Left ventricle myocardium inferior (tissue), 1 donor: ENCODE measurements at regions not wholly inside any gene's neighbourhood (a gene's known extent, or its start where the extent isn't known, plus 50 kb on each side); places are given as distances from the start of the nearest gene placed in this dataset.
A peak's percentile ranks its signal among the peaks of the same experiment; 100 is the strongest.

ENCODE experiments used
- DNase-seq: peaks from one replicate; pipeline ENCODE4 v3.0.0-alpha.2; 2020
- H3K27ac ChIP-seq: fragments of 200-600 bp; replicated peaks from 2 replicates; pipeline ENCODE4 v1.8.0; 2021
- H3K27me3 ChIP-seq: fragments of 200-600 bp; 2 replicates; pipeline ENCODE4 v1.8.0; 2021; ENCODE audit warnings: low read depth
- H3K36me3 ChIP-seq: fragments of 200-600 bp; 2 replicates; pipeline ENCODE4 v1.8.0; 2021
- H3K4me1 ChIP-seq: fragments of 200-600 bp; 2 replicates; pipeline ENCODE4 v1.8.0; 2021
- H3K4me3 ChIP-seq: fragments of 200-600 bp; 2 replicates; pipeline ENCODE4 v1.8.0; 2021; ENCODE audit warnings: mild to moderate bottlenecking, moderate library complexity
- H3K9me3 ChIP-seq: fragments of 200-600 bp; replicated peaks from 2 replicates; pipeline ENCODE4 v1.8.0; 2021
- CTCF ChIP-seq: fragments of 200-600 bp; IDR thresholded peaks from 2 replicates; pipeline ENCODE4 v1.8.0; 2021; ENCODE audit warnings: antibody characterized with exemption, mild to moderate bottlenecking, borderline replicate concordance
- intact Hi-C: fragments of 100-400 bp; cut with micrococcal nuclease; formaldehyde crosslinking; loops from one replicate; pipeline ENCODE4 v1.11.0; 2022
- donor health status: DM: no; HTN: yes; CAD: no; lungs with severe emphysema.

DNA sequence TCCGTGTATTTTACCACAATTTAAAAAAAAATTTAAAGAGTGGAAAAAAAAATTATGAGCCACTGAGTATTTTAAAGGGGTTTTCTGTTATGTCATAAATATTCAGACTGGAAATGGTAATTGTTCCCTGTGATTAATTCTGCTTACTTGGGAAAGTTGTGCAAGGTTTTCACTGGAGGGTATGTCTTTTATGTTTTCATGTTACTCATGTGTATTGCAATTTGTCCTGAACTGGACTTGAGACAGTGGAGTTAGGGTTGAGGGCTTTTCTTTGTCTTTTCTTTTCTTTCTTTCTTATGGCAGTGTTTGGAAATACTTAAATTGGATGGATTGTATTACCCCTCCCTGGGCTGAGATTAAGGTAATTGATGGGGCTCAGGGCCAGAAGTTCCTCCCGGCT lies 257.7 kb downstream of the BAMBI start:
- TF ChIP-seq CTCF: no peak
- intact Hi-C loops: no loop called here

DNA sequence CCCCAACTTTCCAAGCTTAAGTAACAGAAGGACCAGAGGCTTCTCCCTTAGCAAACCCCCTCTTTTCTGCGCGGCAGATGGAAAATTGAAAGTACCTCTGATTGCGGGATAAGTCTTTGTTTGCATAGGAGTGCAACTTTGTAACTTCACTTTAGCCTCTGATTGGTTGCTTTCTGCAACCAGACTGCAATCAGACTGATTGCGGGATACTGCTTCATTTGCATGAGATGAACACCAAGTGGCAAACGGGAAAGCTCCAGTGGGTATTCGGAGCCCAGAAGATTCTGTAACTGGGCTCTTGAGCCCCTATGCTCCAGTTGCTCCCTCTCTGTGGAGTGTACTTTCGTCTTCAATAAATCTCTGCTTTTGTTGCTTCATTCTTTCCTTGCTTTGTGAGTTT lies 260.6 kb downstream of the BAMBI start:
- no peak for DNase-seq
- no peak overlapping the region for H3K27ac ChIP-seq
- H3K4me1 ChIP-seq: peaks cover 12% of the 10 kb centered on the region
- H3K27me3 ChIP-seq: no peaks in the 10 kb centered on the region
- H3K9me3 ChIP-seq: no peaks in the 10 kb centered on the region
- no peaks in the 10 kb centered on the region for H3K36me3 ChIP-seq
- intact Hi-C loops: no loop called here
- H3K4me3 ChIP-seq: no peak overlapping the region
- TF ChIP-seq CTCF: no peak

More for the DNA sequence above, 257.7 kb downstream of the BAMBI start:
- Histone ChIP-seq H3K4me3 (no peak overlapping the region), H3K4me1 (peaks cover 12% of the 10 kb centered on the region), H3K9me3 (no peaks in the 10 kb centered on the region), H3K27me3 (no peaks in the 10 kb centered on the region), H3K36me3 (no peaks in the 10 kb centered on the region), H3K27ac (no peak overlapping the region)
- no peak for DNase-seq

DNA sequence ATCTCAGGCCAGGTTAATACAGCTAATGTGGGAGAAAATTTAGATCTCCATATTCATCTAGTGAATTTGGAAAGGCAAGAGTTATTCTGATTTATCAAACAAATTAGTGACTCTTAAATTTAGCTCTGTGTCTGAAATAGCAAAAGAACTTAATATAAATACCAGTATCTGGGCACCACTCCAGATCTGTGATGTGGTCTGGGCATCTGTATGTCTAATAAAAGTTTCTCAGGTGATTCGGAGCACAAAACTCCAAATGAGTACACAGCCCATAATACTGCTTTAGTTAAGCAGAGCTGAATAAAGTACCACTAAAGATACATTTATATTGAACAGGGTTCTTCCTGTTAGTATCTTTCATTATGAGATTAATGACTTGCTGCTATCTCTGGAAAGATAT lies 261.4 kb downstream of the BAMBI start:
- no peak for DNase-seq
- intact Hi-C loops: no loop called here
- no peak overlapping the region for H3K4me3 ChIP-seq
- H3K36me3 ChIP-seq: no peaks in the 10 kb centered on the region
- no peak overlapping the region for H3K27ac ChIP-seq
- TF ChIP-seq CTCF: no peak
- no peaks in the 10 kb centered on the region for H3K27me3 ChIP-seq
- H3K4me1 ChIP-seq: peaks cover 12% of the 10 kb centered on the region
- H3K9me3 ChIP-seq: no peaks in the 10 kb centered on the region

DNA sequence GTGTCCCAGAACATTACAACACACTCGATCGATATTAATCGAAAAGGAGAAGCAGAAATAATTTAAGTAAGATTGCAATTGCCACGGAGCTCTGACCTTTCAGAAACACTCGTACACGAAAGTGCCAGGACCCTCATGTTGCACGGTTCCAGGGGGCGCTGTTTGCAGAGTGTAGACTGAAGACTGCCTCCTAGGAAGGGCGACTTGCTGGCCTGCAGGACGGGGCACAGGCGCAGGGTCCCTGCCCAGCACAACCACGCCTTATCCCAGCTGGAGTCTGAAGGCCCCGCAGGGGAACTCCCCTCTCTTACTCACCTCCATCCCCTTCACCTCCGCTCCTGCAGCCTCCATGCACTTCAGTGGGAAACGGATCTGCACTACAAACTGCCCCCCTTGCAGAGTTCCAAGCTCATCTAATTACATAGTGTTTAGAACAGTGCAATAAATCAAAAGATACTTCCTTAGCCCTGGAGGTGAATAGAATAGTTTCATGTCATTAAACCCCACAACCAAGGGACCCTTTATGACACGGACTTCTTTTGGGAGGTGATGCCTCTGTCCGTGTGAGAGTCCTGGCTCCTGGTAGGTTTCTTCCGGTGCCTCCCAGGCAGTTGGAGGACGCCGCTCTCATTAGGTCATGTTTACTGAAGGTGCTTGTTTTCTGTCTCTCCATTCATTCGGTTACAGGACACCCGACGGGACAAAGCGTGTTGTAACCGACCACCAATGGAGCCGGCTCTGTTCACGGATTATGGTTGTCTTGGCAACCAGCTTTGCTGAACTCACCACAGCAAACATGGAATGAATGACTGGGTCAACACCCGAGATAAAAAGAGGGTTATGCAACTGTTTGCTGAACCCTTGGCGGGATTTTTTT lies 262.2 kb downstream of the BAMBI start:
- DNase-seq: peak; percentile 39
- intact Hi-C loops: no loop called here
- Histone ChIP-seq H3K27ac (peak overlapping the region; percentile 6), H3K4me1 (peaks cover 12% of the 10 kb centered on the region), H3K4me3 (no peak overlapping the region), H3K27me3 (no peaks in the 10 kb centered on the region), H3K36me3 (no peaks in the 10 kb centered on the region), H3K9me3 (peaks cover 4% of the 10 kb centered on the region)
- peak; percentile 10 for TF ChIP-seq CTCF

GRCh38 chr10:28940158-28940888 lies 263.0 kb downstream of the BAMBI start:
- DNase-seq: no peak
- intact Hi-C loops: no loop called here
- Histone ChIP-seq H3K27me3 (no peaks in the 10 kb centered on the region), H3K9me3 (peaks cover 12% of the 10 kb centered on the region), H3K36me3 (no peaks in the 10 kb centered on the region), H3K4me1 (peaks cover 12% of the 10 kb centered on the region), H3K4me3 (no peak overlapping the region), H3K27ac (peak overlapping the region; percentile 6)
- TF ChIP-seq CTCF: no peak
